Tongue (tissue), 2 donors: ENCODE measurements at regions not wholly inside any gene's neighbourhood (a gene's known extent, or its start where the extent isn't known, plus 50 kb on each side); places are given as distances from the start of the nearest gene placed in this dataset. TPM values are rescaled to one million over a fixed set of nuclear protein-coding genes. Genes with fewer than 3 reads are reported as not detected.

Source experiments
- DNase-seq: peaks from one replicate; pipeline ENCODE4 v3.0.0-alpha.2; 2015
- small RNA-seq: library from RNA; depleted of rRNA; stranded (forward); fragments of <200 nt; gene quantifications from one replicate; pipeline ENCODE3, GENCODE V24; 2014; ENCODE audit warnings: low replicate concordance

GRCh38 chr22:47236161-47236560 lies 473.7 kb downstream of the TBC1D22A start:
- no peak for DNase-seq

- DNase-seq, result no peak
These were observed 471.1 kb downstream of the TBC1D22A start for GRCh38 chr22:47233316-47234243.

- DNase-seq, result no peak
These were observed 470.3 kb downstream of the TBC1D22A start for GRCh38 chr22:47232753-47233152.

DNA sequence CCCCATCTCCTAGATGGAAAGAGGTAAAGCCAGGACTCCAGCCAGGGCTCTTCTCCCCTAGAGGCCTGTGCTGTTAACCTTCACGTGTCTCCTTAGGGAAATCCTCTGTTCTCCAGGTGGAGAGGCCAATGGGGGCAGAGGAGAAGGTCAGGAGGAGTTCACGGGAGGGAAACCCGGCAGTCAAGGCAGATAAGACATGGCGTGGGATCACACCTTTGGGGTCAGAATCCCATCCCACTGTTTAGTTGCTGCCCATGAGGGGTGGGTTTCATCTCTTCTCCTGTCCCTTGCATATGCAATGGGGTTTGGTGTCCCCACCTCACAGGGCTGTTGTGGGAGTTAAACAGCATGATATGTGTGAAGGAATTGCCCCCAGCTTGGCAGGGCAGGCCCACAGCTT lies 469.7 kb downstream of the TBC1D22A start:
- no peak for DNase-seq

GRCh38 chr22:47231759-47232158 lies 469.3 kb downstream of the TBC1D22A start:
- DNase-seq, result no peak

GRCh38 chr22:47230741-47231140 lies 468.3 kb downstream of the TBC1D22A start:
- no peak for DNase-seq

DNA sequence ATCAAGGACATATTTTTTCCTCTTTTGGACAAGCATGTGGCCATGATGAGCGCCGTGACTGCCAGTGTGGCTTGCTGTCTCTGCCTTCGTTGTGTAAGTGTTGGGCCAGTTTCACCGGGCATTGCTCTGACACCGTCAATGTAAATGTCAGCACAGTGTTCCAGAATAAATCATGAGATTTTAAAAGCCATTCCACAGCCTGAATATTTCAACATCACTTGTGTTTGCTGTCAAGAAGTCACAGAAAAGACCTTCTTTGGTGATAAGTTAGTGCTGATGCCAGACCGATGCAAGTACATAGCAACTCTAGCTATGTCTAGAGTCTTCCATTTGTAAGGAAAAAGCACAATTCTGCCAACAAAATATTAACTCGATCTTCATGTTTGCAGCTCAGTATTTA lies 467.8 kb downstream of the TBC1D22A start:
- DNase-seq, result no peak

DNA sequence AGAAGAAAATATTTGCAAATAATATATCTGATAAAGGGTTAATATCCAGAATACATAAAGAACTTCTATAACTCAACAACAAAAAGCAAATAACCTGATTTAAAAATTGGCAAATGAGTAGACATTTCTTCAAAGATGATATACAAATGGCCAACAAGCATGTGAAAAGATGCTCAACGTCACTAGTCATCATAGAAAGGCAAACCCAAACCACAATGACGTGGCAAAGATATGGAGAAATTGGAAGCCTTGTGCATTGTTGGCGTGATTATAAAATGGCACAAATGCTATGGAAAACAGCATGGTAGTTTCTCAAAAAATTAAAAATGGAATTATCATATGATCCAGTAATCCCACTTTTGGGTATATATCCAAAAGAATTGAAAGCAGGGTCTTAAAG lies 466.3 kb downstream of the TBC1D22A start:
- no peak for DNase-seq

- no peak for DNase-seq
These were observed 463.6 kb downstream of the TBC1D22A start for GRCh38 chr22:47225931-47226633.

GRCh38 chr22:47225080-47225930 lies 462.9 kb downstream of the TBC1D22A start:
- DNase-seq, result no peak

Small RNAs in the stretch of these regions (small RNA-seq; reads per million reads assigned to genes)
- not detected for gene MIR3201
- not detected for gene MIR3667
- gene MIR4535, result not detected
